Epithelial cell of prostate (primary cell): ENCODE measurements at regions not wholly inside any gene's neighbourhood (a gene's known extent, or its start where the extent isn't known, plus 50 kb on each side); places are given as distances from the start of the nearest gene placed in this dataset.
A peak's percentile ranks its signal among the peaks of the same experiment; 100 is the strongest.
"Not testable (repeated sequence)": the region's sequence is repeated elsewhere in the genome, so short reads cannot be mapped to it uniquely, and the experiment has no call there.

Experiments
- DNase-seq: peaks from one replicate; pipeline ENCODE4 v3.0.0-alpha.2; 2011; ENCODE audit warnings: low read depth, low spot score
- H3K27ac ChIP-seq: fragments of 450-650 bp; 2 replicates; pipeline ENCODE4 v1.5.1; 2017; ENCODE audit warnings: mild to moderate bottlenecking

DNA sequence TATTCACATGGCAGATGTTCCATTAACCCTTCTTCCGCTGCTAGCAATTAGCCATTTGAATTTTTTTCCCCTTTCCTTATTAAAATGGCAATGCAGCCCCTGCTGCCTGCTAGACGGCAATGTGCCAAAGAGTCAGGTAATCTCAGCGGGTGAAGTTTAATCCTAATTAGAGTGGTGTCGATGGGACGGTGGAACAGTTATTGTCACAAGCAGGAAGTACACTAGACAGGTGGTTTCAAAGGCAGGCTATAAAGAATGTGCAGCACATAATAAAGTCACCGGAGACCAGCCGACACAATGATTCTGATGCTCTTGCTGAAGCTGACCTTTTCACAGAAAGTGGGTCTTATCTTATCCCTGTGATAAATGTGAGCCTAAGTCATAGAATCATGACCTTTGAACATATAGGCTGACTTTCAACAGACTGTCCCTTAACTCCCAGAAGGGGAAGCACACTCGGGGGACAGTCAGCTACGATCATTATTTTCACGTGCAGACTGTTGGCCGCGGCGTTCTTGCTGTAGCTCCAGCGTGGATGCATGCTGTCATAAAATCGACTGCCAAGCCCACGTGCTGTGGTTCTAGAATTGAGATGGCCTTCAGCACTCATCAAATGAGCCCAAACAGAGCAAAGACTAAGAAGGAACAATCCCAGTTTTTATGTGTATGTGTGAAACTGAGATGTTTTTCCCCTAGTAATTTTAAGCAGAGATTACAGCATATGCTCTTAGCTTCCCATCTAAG is 926.2 kb upstream of the SOX11 start:
- DNase-seq = no peak
- H3K27ac ChIP-seq = no peak overlapping the region

DNA sequence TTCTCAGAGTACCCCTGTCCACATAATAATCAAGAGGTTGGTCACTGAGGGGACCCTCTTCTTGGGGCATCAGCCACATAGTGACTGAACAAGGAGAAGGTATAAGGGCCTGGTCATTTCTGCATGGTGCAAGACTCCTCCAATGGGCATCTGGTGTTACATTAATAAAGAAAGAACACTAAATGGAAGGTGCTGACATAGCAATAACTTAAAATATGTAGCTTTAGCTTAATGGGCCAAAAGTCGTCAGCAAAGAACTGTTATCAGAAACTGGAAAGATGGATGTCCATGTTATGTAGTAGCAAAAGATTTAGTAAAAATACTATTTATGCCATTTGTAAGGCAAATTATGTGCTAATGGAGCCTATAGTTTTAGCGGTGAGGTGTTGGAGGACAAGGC is 916.5 kb upstream of the SOX11 start:
- H3K27ac ChIP-seq = no peak overlapping the region
- DNase-seq = no peak

DNA sequence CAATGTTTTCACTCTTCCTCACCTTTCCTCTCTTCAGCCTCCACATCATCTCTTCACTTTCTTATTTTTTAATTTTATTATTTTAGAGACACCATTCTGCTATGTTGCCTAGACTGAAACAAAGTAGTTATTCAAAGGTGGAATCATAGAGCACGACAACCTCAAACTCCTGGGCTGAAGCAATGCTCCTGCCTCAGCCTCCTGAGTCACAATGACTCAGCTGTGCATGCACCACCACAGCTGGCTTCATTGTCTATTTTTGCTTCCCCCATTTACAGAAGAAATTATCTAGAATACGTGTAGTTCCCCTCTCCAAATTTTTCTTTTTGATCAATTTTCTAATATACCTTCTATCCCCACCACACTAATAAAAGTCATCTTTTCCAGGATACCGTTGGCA is 911.5 kb upstream of the SOX11 start:
- H3K27ac ChIP-seq = no peak overlapping the region
- DNase-seq = no peak

DNA sequence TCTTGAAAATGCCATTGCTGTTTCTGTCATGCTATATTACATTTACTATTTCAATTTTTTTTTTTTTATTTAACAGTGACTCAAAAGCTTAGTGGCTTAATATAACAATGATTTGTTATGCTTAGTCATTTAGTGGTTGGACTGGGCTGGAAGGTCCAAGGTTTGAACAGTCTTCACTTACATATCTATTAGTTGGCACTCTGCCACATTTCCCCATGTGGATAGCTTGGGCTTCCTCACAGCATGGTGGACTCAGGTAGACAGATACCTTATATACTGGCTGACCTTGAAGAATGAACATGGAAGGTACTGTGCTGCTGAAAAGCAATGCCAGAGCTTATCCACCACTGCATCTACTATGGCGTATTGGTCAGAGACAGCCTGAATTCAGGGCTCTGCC is 909.5 kb upstream of the SOX11 start:
- no peak for DNase-seq
- H3K27ac ChIP-seq = no peak overlapping the region

DNA sequence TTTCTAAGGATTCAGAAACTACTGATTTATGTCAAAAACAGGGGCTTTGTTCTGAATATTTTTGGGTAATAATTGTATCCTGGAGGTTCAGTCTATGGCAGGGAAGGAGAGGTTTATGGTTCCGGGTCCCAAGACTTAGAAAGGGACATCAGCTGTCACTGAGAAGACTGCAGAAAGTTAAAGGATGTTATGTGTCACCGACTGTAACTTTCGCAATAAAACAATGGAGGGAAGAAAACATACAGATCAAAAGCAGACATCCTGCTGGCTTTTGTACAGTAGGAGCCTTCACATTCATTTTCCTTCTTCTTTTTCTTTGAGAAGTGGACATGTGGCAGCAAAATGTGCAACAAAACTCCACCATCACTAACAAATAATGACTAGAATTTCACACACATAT is 900.7 kb upstream of the SOX11 start:
- no peak overlapping the region for H3K27ac ChIP-seq
- DNase-seq = no peak

DNA sequence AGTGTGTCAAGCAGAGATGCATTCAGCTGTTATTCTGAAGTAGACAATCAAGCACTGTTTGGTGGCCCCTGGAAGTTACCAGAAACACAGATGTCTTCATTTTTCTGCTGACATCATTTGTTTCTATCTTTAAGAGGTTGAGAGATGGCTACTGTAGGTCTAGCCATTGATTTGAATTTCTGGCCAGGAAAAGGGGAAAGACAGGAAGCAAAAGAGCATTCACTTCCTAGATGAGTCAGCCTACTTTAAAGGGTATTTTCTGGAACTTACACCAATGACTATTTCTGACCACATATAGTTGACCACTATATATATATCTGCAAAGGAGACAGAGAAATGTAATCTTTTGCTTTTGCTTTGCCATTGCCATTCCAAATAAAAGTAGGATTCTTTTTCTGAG is 900.1 kb upstream of the SOX11 start:
- DNase-seq = no peak

DNA sequence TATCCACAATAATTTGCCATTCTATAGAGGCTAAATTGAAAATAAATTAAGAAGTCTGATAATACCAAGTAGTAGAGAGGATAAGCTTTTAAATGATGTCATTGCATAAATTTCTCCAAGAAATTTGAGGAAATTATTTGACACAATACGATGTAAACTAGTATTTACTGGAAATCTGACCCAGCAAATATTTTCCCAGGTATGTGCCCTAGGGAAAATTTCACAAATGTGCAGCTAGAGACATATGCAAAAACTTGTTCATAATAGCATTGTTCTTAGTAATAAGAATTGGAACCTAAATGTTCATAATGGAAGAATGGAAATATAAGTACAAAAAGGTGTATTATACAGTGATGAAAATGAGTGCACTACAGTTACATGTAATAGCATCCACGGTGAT is 888.8 kb upstream of the SOX11 start:
- no peak for DNase-seq
- H3K27ac ChIP-seq = no peak overlapping the region

More for the DNA sequence above, 900.1 kb upstream of the SOX11 start:
- no peak overlapping the region for H3K27ac ChIP-seq

DNA sequence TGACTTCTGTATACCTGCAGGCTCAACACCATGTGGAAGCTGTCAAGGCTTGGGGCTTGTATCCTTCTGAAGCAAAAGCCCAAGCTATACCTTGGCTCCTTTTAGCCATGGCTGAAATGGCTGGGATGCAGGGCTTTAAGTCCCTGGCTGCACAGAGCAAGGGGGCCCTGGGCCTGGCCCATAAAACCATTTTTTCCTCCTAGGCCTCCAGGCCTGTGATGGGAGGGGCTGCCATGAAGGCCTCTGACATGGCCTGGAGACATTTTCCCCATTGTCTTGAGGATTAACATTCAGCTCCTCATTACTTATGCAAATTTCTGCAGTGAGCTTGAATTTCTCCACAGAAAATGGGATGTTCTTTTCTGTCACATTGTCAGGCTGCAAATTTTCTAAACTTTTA is 878.0 kb upstream of the SOX11 start:
- not testable (repeated sequence) for H3K27ac ChIP-seq, DNase-seq

DNA sequence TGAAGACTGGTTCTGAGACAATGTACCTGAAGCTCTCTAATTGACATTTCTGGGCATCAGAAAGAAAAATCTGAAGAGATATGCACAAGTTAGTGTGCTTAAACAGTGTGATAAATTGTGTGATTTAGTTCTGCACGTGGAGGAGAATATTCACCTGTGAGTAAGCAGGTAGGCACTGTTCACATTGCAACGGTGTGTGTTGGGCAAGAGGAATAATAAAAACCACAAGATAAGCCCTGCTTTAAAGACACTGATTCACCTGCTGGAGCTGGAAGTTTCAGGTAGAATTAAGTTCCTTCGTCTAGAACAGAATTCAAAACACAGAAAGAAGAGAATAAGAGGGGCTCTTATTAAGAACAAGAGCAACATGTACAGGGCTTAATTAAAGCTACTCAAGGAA is 864.3 kb upstream of the SOX11 start:
- H3K27ac ChIP-seq = no peak overlapping the region
- DNase-seq = peak; percentile 2

DNA sequence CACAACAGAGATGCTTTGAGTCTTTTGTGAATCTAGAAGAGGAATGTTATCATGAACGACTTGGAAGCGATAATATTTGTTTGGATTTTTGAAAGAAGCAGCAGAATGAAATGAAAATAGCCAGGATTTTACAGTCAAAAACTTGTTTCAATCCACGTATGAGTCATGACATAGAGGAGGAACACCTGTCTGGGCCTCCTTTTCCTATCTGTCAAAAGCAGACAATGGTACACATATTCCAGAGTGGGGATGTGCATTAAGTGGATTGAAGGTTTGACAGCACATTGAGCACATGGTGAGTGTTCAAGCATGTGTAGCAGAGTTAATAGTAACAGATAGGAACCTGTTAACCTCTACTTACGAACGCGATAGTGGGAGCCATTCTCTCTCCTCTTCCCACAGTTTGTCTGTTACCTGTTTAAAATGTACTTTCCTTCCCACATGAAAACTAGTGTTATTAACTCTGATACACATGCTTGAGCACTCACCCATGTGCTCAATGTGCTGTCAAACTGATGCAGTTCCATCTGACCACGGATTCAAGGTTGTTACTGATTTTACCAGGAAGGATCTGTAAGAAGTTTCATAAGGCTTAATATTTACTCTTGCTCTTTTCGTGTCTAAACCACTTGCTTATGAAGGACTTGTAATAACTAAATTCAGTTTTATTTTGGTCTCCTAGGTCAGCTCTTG is 863.4 kb upstream of the SOX11 start:
- no peak for DNase-seq

DNA sequence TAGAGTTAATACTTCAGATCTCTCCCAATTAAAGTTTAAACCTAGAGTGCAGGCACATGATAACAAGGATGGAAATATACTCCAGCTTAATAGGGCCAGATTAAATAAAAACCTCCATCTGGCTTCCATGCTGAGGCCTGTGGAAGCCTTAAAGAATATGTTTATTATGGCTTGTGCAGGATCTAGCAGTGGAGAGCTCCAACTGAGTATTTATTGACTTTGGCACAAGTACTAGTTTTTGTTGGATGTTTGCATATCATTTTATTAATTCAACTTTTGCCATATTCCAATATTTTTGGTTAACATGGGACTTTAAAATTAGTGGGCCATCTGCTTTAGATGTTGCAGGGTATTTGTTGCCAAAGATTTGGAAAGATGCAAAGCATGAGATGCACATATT is 860.4 kb upstream of the SOX11 start:
- no peak for DNase-seq
- H3K27ac ChIP-seq = no peak overlapping the region

More for the DNA sequence above, 863.4 kb upstream of the SOX11 start:
- H3K27ac ChIP-seq = no peak overlapping the region

DNA sequence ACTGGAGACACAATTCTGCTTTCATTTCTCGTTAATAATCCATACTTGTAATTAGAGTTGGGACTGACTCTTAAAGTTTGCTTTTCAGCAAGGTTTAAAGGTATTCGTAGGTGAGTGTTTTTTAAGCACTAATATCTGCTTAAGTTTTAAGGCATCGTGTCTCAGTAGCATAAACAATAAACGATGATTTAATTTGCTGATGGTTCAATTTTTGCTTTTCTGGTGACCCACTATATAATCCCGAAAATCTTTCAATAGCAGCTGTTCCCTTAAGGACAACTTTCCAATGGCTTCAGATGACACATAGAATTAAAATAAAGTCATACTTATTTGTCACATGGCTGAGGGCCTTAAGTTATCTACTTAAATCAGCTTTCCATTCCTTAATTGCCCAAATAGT is 859.5 kb upstream of the SOX11 start:
- no peak overlapping the region for H3K27ac ChIP-seq
- DNase-seq = no peak

DNA sequence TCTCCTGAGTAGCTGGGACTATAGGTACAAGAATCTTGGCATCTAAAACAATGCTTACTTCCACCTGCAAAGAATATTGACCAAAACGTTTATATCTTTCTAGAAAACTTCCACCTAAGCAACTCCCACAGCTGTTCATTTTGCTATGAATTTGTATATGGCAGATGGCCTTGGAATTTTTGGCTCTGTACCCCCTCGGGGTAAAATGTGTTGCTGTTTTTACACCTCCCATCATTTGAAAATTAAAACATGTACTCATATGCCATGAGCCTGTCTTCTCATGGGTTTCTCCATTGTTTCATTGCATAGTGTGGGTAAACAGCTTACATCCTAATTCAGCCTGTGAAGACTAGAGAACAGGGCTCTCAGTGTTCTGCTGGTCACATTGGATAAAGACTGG is 853.6 kb upstream of the SOX11 start:
- DNase-seq = no peak
- no peak overlapping the region for H3K27ac ChIP-seq

DNA sequence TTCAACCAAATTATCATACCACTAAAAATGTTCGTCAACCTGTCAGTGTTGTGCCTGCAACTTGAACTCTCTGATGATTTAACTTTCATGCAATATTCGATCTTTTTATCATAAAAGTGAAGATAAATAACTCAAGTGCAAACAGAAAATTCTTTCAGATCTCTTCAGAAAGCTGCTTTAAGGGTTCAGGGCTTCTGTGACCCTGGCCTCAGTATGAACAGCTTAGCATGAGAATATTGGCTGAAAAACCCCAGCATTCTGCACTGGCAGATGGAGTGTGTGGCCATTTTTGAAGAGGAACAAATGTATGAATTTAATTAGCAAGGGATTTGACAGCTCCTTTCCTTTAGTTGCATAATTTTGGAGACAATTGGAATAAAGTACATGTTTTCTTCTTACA is 851.4 kb upstream of the SOX11 start:
- DNase-seq = no peak
- H3K27ac ChIP-seq = no peak overlapping the region

DNA sequence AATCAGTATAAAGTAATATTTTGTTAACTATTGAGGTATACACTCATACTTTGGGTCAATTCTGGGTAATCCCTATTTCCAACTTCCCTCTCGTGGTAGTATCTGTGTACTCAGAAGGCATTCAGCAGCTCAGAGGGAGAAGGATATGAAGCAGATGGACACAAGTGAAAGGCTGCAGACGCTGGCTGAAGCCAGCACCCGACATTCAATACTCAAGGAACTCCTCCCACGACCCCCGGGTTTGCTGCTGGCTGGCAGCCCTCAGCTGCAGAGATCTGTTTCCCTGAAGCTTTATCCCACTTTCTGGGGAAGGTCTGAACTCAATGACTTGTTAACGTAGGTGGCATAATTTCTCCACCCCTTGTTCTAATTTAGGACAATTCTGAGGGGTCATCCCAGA is 847.3 kb upstream of the SOX11 start:
- DNase-seq = no peak
- H3K27ac ChIP-seq = no peak overlapping the region

DNA sequence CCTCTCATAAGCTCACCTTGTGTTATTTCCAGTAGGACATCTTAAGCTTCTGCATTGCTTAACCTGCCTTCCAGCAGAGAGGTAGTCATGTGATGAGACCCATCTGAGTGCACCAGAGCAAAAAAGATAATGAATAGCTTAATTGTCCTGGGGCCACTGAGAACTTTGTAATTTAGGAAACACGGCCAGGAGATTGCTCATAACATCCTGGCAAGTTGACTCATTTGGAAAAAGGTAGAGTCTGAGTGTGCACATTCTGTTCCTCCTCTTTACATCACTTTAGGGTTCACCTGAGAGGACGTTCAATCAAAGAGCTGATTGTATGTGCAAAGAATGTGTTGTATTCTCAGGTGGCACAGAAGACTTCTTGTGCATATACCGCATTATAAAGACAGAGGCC is 830.2 kb upstream of the SOX11 start:
- H3K27ac ChIP-seq = no peak overlapping the region
- peak; percentile 68 for DNase-seq

DNA sequence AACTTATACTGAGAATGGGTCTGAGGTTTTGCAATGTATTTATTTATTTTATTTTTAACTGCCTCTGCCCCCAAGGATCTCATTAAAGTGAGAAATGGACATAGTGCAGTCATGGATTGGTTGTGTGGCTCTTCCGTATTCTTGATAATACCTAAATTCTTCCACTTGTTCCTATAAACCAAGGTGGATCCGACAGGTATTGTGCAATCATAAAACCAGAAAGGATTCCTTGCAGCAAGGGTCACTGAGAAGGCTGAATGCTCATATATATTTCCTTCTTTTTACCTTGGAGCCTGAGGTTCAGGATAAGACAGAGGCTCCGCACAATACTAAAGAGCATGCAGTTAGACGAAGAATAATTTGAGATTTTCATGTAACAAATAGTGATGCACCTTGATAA is 826.0 kb upstream of the SOX11 start:
- no peak for DNase-seq
- H3K27ac ChIP-seq = no peak overlapping the region

DNA sequence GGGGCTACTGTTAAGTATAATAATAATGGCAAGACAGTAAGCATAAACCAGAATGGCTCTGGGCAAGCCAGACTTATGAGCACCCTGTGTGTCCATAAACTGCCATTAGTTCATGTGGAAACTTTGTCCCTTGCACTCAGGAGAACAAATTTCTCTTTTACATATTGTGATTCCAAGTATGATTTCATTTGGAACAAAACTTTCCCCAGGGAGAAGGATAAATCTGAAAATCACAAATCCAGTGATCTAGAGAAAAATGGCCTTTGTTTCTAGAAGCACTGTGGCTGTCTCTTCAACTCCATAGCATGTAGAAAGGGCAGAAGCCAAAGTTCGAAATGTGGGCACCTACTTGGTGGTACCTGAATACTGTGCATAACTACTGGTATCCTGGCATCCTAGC is 823.7 kb upstream of the SOX11 start:
- DNase-seq = no peak
- H3K27ac ChIP-seq = no peak overlapping the region

DNA sequence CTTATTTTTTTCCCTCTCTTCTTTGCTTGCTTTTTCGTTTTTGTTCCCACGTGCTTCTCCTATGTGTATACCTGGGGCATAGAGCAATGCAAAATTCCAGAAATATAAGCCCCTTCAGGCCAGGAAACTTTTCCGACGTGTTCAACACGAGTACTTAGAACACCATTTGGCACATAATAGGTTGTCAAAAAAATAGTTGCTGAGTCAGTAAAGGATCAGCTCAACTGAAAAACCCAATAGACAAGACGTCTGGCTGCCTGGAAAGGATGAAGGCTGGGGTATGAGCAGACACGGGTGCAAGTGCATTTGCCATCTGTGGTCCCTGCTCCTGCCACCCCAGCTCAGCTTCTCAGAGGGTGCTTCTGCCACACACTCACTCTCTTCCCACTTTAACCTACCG is 823.0 kb upstream of the SOX11 start:
- no peak for DNase-seq
- no peak overlapping the region for H3K27ac ChIP-seq

DNA sequence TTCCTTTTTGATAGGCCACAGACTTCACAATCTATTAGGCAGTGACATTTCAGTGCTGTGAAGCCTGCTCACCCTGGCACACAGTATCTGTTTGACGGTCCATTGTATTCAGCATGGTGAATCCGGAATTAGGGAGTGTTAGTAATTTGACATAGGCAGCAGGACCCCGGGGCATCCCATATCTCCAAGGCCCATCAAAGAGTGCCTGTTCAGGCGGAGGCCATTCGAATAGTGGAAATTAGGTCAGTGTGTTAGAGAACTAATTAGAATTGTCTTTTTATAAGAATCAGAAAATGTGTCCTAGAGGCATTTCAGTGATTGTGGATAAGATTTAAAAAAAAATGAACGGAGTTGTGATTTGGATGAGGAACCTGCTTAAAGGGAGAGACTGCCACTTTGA is 818.8 kb upstream of the SOX11 start:
- no peak for DNase-seq
- no peak overlapping the region for H3K27ac ChIP-seq

DNA sequence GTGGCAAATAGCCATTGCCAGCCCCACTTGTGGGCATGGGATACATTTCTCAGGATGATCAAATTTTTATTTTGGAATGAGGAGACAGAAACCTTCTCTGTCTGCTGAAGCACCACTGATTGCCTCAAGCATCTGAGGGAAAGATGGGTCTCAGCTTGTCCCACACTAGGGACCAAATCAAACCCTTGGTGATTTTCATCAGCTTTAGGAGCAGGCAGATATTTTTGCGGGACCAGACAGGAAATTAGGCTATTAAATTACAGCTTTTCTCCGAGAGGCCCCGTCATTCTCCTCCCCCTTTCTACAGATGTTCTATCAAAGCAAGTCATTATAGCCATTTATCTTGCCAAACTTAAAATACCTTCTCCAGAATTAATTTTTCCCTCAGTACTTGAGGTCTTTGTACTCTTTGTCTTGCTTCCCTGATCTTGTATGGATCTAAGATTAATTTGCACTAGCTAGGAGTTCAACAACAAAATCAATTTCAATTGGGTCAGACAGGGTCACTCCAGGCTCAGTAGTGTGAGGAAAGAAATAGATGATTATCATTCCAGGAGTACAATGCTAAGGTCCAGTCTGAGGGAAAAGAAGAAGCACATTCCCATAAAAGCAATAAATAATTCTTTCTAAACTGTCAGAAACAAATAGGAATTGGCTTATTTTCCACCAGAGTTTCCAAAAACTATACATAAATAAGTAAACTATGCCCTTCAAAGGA is 818.1 kb upstream of the SOX11 start:
- DNase-seq = no peak
- no peak overlapping the region for H3K27ac ChIP-seq
